IgD-negative memory B cell (primary cell): ENCODE measurements at regions not wholly inside any gene's neighbourhood (a gene's known extent, or its start where the extent isn't known, plus 50 kb on each side); places are given as distances from the start of the nearest gene placed in this dataset.

Source experiments
- H3K27ac Mint-ChIP-seq, 3 donors: one replicate each; pipeline ENCODE4 v1.8.0; 2020 to 2022; ENCODE audit warnings: mild to moderate bottlenecking in 3 of 3, mixed read lengths in 3 of 3, moderate library complexity in 1 of 3
- H3K27me3 Mint-ChIP-seq: one replicate; pipeline ENCODE4 v1.8.0; 2021; ENCODE audit warnings: mixed read lengths
- H3K36me3 Mint-ChIP-seq: one replicate; pipeline ENCODE4 v1.8.0; 2020; ENCODE audit warnings: mild to moderate bottlenecking, mixed read lengths
- H3K4me1 Mint-ChIP-seq, 3 donors: one replicate each; pipeline ENCODE4 v1.8.0; 2020 to 2022; ENCODE audit warnings: mixed read lengths in 3 of 3, mild to moderate bottlenecking in 1 of 3
- H3K4me3 Mint-ChIP-seq, 4 donors: one replicate each; pipeline ENCODE4 v1.8.0; 2020 to 2022; ENCODE audit warnings: mild to moderate bottlenecking in 4 of 4, mixed read lengths in 4 of 4, moderate library complexity in 3 of 4
- H3K9me3 Mint-ChIP-seq, 3 donors: one replicate each; pipeline ENCODE4 v1.8.0; 2020 to 2021; ENCODE audit warnings: mixed read lengths in 3 of 3, mild to moderate bottlenecking in 1 of 3

GRCh38 chr2:30371028-30371689 is 75.9 kb upstream of the LCLAT1 start:
- no peaks in the 10 kb centered on the region for H3K36me3 Mint-ChIP-seq
- H3K27ac Mint-ChIP-seq = peak overlapping the region in 1 of 3 donors; percentile 40
- H3K9me3 Mint-ChIP-seq = no peaks in the 10 kb centered on the region
- peaks cover 2% of the 10 kb centered on the region for H3K27me3 Mint-ChIP-seq
- H3K4me3 Mint-ChIP-seq = no peak overlapping the region
- peaks cover 9 to 13% (median 12%) of the 10 kb centered on the region in 3 donors for H3K4me1 Mint-ChIP-seq

DNA sequence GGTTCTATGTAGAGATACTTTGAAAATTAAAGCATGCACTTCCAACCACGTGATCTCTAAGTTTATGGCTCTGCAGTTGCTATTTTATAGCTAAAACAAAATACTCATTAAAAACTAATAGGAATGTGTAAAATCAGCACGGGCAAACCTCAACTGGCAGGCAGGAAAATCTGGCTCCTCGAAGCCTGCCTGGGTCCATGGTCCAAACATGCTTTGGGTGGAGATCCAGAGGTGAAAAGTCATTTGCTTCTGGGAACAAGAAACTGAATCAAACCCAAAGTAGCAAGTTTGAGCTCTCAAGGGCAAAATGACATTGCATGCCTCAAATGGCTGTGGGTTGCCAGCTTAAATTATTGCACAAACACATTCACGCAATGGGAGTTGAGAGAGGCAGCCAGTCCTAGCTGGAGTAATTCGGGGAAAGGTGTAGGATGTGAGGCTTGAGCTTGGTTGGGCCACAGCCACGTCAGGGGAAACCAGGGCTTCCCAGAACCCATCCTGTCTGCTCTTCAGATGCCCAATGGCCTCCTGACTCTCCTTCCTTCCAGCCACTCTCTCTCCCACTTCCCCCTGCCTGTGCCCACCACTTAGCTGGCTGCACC is 75.2 kb upstream of the LCLAT1 start:
- H3K4me1 Mint-ChIP-seq = peaks cover 7 to 10% (median 7%) of the 10 kb centered on the region in 3 donors
- no peak overlapping the region for H3K27ac Mint-ChIP-seq
- no peaks in the 10 kb centered on the region for H3K36me3 Mint-ChIP-seq
- H3K4me3 Mint-ChIP-seq = no peak overlapping the region
- peaks cover 0 to 2% (median 0%) of the 10 kb centered on the region in 3 donors for H3K9me3 Mint-ChIP-seq
- H3K27me3 Mint-ChIP-seq = no peaks in the 10 kb centered on the region

GRCh38 chr2:30372826-30373225 is 74.2 kb upstream of the LCLAT1 start:
- Mint-ChIP-seq H3K27ac (no peak overlapping the region), H3K27me3 (no peaks in the 10 kb centered on the region), H3K9me3 (peaks cover 0 to 2% (median 0%) of the 10 kb centered on the region in 3 donors), H3K4me1 (peaks cover 6 to 10% (median 7%) of the 10 kb centered on the region in 3 donors), H3K4me3 (no peak overlapping the region), H3K36me3 (no peaks in the 10 kb centered on the region)

GRCh38 chr2:30373881-30374302 is 73.2 kb upstream of the LCLAT1 start:
- H3K4me3 Mint-ChIP-seq = no peak overlapping the region
- H3K36me3 Mint-ChIP-seq = peaks cover 3% of the 10 kb centered on the region
- no peaks in the 10 kb centered on the region for H3K27me3 Mint-ChIP-seq
- H3K4me1 Mint-ChIP-seq = peaks cover 6 to 10% (median 7%) of the 10 kb centered on the region in 3 donors
- H3K27ac Mint-ChIP-seq = peak overlapping the region in 1 of 3 donors; percentile 6
- peaks cover 0 to 2% (median 0%) of the 10 kb centered on the region in 3 donors for H3K9me3 Mint-ChIP-seq

GRCh38 chr2:30374380-30374779 is 72.7 kb upstream of the LCLAT1 start:
- H3K9me3 Mint-ChIP-seq = peaks cover 0 to 2% (median 0%) of the 10 kb centered on the region in 3 donors
- peak overlapping the region in 1 of 3 donors; percentile 6 for H3K27ac Mint-ChIP-seq
- H3K27me3 Mint-ChIP-seq = no peaks in the 10 kb centered on the region
- no peak overlapping the region for H3K4me3 Mint-ChIP-seq
- H3K4me1 Mint-ChIP-seq = peaks cover 6 to 10% (median 7%) of the 10 kb centered on the region in 3 donors
- H3K36me3 Mint-ChIP-seq = peaks cover 3% of the 10 kb centered on the region

DNA sequence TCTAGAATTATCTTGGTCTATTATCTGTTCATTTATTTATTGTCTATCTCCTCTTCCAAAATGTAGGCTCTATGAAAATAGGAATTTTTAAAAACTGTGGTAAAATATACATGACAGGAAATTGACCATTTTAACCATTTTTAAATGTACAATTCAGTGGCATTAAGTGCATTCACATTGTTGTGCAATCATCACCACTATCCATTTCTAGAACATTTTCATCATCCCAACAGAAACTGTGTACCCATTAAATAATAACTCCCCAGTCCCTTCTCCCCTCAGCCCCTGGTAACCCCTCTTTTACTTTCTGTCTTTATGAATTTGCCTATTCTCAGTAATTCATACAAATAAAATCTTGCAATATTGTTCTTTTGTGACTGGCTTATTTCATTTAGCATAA is 71.1 kb upstream of the LCLAT1 start:
- Mint-ChIP-seq H3K27me3 (no peaks in the 10 kb centered on the region), H3K4me3 (no peak overlapping the region), H3K27ac (no peak overlapping the region), H3K9me3 (peaks cover 0 to 3% (median 0%) of the 10 kb centered on the region in 3 donors), H3K36me3 (peaks cover 3% of the 10 kb centered on the region), H3K4me1 (peaks cover 2 to 7% (median 6%) of the 10 kb centered on the region in 3 donors)

- Mint-ChIP-seq H3K27ac (no peak overlapping the region), H3K4me1 (no peaks in the 10 kb centered on the region), H3K4me3 (no peak overlapping the region), H3K36me3 (peaks cover 7% of the 10 kb centered on the region), H3K27me3 (peaks cover 7% of the 10 kb centered on the region), H3K9me3 (peaks cover 0 to 3% (median 1%) of the 10 kb centered on the region in 3 donors)
Measured at GRCh38 chr2:30379481-30379880, 67.6 kb upstream of the LCLAT1 start.

DNA sequence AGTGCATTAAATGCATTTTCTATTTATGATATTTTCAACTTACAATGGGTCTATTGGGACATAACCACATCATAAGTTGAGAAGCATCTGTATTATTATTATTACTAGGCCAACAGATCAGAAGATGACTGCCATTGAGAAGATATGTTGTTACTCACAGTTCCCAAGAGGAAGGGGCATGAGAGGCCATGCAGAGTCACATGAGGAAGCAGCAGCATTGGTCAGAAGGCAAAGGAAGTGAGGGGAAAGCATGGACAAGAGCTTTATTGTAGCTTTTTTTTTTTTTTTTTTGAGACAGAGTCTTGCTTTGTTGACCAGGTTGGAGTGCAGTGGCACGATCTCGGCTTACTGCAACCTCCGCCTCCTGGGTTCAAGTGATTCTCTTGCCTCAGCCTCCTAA is 66.2 kb upstream of the LCLAT1 start:
- no peak overlapping the region for H3K27ac Mint-ChIP-seq
- no peak overlapping the region for H3K4me3 Mint-ChIP-seq
- peaks cover 13% of the 10 kb centered on the region for H3K27me3 Mint-ChIP-seq
- H3K4me1 Mint-ChIP-seq = peaks cover 0 to 2% (median 0%) of the 10 kb centered on the region in 3 donors
- H3K9me3 Mint-ChIP-seq = peaks cover 0 to 3% (median 1%) of the 10 kb centered on the region in 3 donors
- peaks cover 7% of the 10 kb centered on the region for H3K36me3 Mint-ChIP-seq

DNA sequence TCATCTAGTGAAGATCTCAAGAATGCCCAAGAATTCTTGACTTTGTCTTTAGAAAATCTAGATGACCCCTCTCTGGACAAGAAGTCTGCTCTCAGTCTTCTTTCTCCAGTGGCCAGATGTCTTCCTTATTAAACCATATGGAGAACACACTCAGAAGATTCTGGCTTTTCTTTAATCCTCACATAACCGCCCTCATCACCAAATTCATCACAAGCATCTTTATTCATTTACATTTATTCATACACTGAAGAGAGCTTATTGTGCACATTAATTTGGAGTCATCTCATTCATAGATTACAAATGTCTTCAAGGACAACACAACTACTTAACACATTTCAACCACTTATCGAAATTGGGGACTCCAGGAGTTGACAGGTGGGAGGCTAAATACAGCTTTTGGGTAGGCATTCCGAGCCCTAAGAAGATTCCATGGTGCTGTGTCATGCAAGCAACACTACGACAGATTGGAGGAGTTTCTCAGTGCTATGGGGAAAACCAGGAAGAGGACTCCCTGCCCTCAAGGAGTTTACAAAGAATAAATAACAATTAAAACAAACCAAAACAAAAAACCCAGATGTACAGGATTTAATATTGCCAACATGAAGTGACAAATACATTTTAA is 64.8 kb upstream of the LCLAT1 start:
- Mint-ChIP-seq H3K9me3 (peaks cover 0 to 1% (median 1%) of the 10 kb centered on the region in 3 donors), H3K27ac (no peak overlapping the region), H3K36me3 (peaks cover 7% of the 10 kb centered on the region), H3K4me3 (no peak overlapping the region), H3K27me3 (peaks cover 13% of the 10 kb centered on the region), H3K4me1 (peaks cover 0 to 3% (median 0%) of the 10 kb centered on the region in 3 donors)

DNA sequence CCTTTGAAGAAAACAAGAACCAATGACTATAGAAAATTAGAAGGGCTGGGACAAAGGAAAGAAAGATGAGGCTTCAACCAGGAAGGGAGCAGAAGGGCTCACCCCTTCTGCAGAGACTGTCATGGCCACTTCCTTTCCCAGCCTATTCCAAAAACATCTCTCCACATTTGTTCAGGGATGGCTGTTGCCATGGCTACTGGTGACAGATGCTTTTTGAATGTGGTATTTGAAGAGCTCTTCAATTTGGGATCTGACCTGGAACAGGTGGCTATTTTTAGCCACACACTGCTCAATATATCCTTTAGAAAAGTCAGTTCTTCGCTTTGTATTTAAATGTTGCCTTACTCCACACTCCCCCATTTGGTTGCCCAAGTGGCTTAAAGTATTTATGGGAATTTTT is 64.1 kb upstream of the LCLAT1 start:
- Mint-ChIP-seq H3K9me3 (peaks cover 0 to 1% (median 1%) of the 10 kb centered on the region in 3 donors), H3K4me3 (no peak overlapping the region), H3K27me3 (peaks cover 13% of the 10 kb centered on the region), H3K27ac (no peak overlapping the region), H3K4me1 (peaks cover 0 to 3% (median 0%) of the 10 kb centered on the region in 3 donors), H3K36me3 (peaks cover 7% of the 10 kb centered on the region)

DNA sequence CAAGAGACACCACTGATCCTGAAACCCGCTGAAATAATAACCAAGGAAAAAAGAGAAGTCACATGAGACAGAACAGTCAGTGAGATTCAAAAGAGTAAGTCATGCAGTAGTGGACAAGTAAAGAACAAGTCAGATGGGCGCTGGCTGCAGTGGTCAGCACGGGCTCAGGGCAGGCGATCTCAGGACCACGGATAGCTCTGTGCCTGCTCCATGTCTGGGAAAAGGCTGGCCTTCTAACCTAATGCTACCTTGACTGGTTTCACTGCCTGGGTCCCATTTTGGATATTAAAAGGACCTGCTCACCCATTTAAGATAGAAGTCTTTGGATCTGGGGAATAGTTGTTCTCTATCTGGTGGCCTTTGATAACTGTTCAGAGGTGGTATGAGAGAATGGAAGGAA is 61.7 kb upstream of the LCLAT1 start:
- peaks cover 13% of the 10 kb centered on the region for H3K27me3 Mint-ChIP-seq
- no peak overlapping the region for H3K27ac Mint-ChIP-seq
- peaks cover 11 to 17% (median 11%) of the 10 kb centered on the region in 3 donors for H3K4me1 Mint-ChIP-seq
- H3K4me3 Mint-ChIP-seq = no peak overlapping the region
- H3K36me3 Mint-ChIP-seq = peaks cover 4% of the 10 kb centered on the region
- peaks cover 0 to 1% (median 1%) of the 10 kb centered on the region in 3 donors for H3K9me3 Mint-ChIP-seq

DNA sequence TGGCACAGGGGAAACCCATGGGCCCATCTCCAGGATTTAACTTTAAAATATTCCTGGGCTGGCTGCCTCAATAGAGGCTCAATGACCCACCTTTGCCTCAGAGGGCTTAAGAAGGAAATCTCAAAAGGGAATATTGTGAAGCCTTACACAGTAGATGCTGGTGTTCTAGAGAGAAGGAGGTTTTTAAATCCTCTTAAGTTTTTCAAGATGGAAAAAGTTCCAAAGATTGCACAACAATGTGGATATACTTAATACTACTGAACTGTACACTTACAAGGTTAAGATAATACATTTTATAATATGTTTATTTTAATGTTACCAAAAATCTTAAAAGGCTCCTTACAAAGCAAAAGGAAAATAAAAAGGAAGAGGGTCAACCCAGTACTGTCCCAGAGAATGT is 54.9 kb upstream of the LCLAT1 start:
- Mint-ChIP-seq H3K4me3 (no peak overlapping the region), H3K4me1 (peaks cover 10 to 31% (median 19%) of the 10 kb centered on the region in 3 donors)

GRCh38 chr2:30393510-30393909 is 53.5 kb upstream of the LCLAT1 start:
- Mint-ChIP-seq H3K27me3 (no peaks in the 10 kb centered on the region), H3K27ac (no peak overlapping the region), H3K4me3 (no peak overlapping the region), H3K4me1 (peaks cover 10 to 31% (median 19%) of the 10 kb centered on the region in 3 donors), H3K9me3 (no peaks in the 10 kb centered on the region), H3K36me3 (peaks cover 1% of the 10 kb centered on the region)

More for the DNA sequence above, 54.9 kb upstream of the LCLAT1 start:
- Mint-ChIP-seq H3K36me3 (no peaks in the 10 kb centered on the region), H3K27ac (no peak overlapping the region), H3K9me3 (no peaks in the 10 kb centered on the region), H3K27me3 (no peaks in the 10 kb centered on the region)

DNA sequence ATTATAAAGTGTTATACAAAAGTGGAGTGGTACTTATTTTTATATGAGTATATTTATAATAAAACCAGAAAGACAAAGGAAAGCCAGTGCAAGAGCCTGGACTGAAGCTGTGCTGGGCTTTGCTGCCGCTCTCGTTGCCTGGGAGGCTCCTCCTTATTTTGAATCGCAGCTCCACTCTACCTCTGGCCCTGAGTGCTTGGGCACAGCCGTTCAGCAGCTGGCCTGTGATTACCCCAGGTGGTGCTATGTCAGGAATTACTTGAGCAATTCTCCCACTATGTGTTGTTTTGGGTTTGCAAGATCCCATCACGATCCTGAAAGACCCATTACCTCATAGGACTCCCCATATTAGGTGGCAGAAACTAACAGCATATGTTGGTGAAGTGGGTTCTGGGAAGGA is 53.0 kb upstream of the LCLAT1 start:
- no peak overlapping the region for H3K27ac Mint-ChIP-seq
- no peaks in the 10 kb centered on the region for H3K27me3 Mint-ChIP-seq
- no peaks in the 10 kb centered on the region for H3K9me3 Mint-ChIP-seq
- peaks cover 8 to 26% (median 19%) of the 10 kb centered on the region in 3 donors for H3K4me1 Mint-ChIP-seq
- peaks cover 1% of the 10 kb centered on the region for H3K36me3 Mint-ChIP-seq
- no peak overlapping the region for H3K4me3 Mint-ChIP-seq

DNA sequence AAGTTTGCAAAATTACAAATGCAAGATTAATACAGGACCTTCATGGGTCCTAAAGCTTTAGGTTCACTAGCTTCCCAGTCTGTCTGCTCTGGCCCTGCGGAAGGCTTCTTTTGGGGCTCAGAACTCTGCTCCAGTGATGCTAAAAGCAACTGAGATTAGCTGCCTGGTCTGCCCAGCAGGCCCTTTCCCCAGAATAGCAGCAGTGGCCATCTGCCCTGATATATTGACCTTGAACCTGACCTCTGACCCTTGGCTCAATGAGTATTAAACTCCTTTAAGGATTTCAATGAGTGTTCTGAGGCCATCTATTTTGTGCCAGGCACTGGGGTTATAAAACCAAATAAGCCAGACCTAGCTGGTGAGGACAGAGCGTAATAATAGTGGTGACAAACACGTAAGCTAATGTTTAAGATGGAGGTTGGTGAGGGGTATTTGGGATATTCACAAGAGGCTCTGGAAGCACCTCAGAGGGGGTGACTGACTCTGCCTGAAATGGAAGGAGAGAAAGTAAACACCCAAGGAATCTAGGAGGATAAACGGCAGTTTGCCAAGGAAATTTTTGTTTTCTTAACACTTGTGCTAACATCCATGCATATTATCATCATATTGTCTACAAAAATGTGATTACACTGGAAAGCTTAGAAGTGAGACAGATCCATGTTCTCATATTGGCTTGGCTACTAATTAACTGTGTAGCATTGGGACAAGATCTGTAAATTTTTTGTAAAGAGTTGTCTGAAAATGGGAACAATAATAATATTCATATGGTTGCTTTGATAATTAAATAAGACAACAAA is 50.4 kb upstream of the LCLAT1 start:
- no peak overlapping the region for H3K4me3 Mint-ChIP-seq
- no peak overlapping the region for H3K27ac Mint-ChIP-seq
- no peaks in the 10 kb centered on the region for H3K9me3 Mint-ChIP-seq
- peaks cover 0 to under 1% (median 0%) of the 10 kb centered on the region in 3 donors for H3K4me1 Mint-ChIP-seq
- no peaks in the 10 kb centered on the region for H3K27me3 Mint-ChIP-seq
- peaks cover 1% of the 10 kb centered on the region for H3K36me3 Mint-ChIP-seq
